K562 (cell line): ENCODE measurements at regions not wholly inside any gene's neighbourhood (a gene's known extent, or its start where the extent isn't known, plus 50 kb on each side); places are given as distances from the start of the nearest gene placed in this dataset.

Experiments
- ATAC-seq: fragments of 200-7000 bp; cut with Tn5 transposase; 3 replicates; pipeline ENCODE4 v1.9.1; 2020; ENCODE audit warnings: moderate library complexity
- BruUV-seq: library from RNA; stranded (reverse); fragments of 400-500 nt; replicated peaks from 2 replicates; lab custom pipeline; 2021; lab: Mats Ljungman, UMichigan
- CTCF ChIA-PET: fragments of 300-600 bp; formaldehyde crosslinking; extraction: SDS; loops from one replicate; lab custom pipeline; 2021; ENCODE audit warnings: low intra/inter-chr PET ratio; lab: Yijun Ruan, JAX
- POLR2A ChIA-PET: fragments of 300-600, 350-650 bp; sonication (Branson Sonifier 250); formaldehyde crosslinking; extraction: SDS; loops from one replicate; lab custom pipeline; 2021; ENCODE audit warnings: antibody characterized with exemption, inconsistent platforms; lab: Yijun Ruan, JAX
- DNase-seq, 4 experiments: peaks; one replicate each; pipeline versions ENCODE4 v3.0.0 to v3.0.0-alpha.2; 2011 to 2018; ENCODE audit warnings: low spot score in 3 of 4, mixed read lengths in 3 of 4; ENCODE audit errors: extremely low read depth in 1 of 4
- FAIRE-seq: peaks from 2 replicates; lab custom pipeline; 2011; peaks lifted over from hg19 to GRCh38; lab: Jason Lieb, UNC
- H2AFZ ChIP-seq: 2 replicates; pipeline ENCODE4 v1.6.0; 2011; ENCODE audit warnings: low read depth, low read length, control low read depth, inconsistent platforms
- H3K27ac ChIP-seq: fragments of 200-600 bp; 3 replicates; pipeline ENCODE4 v1.8.0; 2011; ENCODE audit warnings: low read depth, mild to moderate bottlenecking, control low read depth, inconsistent platforms, low read length, moderate library complexity, mixed read lengths; ENCODE audit errors: extremely low read depth
- H3K27me3 ChIP-seq, 2 experiments: fragments of 300-600 bp in 1 of 2; 2 replicates in 1 of 2; 3 replicates in 1 of 2; pipeline versions ENCODE4 v1.6.0 to v1.8.0; 2011; ENCODE audit warnings: inconsistent platforms in 2 of 2, low read length in 2 of 2, mild to moderate bottlenecking in 1 of 2, mixed read lengths in 1 of 2, moderate library complexity in 1 of 2; ENCODE audit not compliant: control insufficient read depth in 2 of 2, insufficient read depth in 2 of 2
- H3K36me3 ChIP-seq: fragments of 300-600 bp; 3 replicates; pipeline ENCODE4 v1.8.0; 2011; ENCODE audit warnings: mild to moderate bottlenecking, low read length, inconsistent platforms; ENCODE audit not compliant: control insufficient read depth, insufficient read depth
- H3K4me1 ChIP-seq, 2 experiments: fragments of 200-600 bp in 1 of 2; replicated peaks in 1 of 2; 2 replicates in 1 of 2; 3 replicates in 1 of 2; pipeline versions ENCODE4 v1.5.1 to v1.8.0; 2011; ENCODE audit warnings: inconsistent platforms in 2 of 2, low read length in 2 of 2, mild to moderate bottlenecking in 1 of 2, mixed read lengths in 1 of 2, moderate library complexity in 1 of 2; ENCODE audit not compliant: control insufficient read depth in 2 of 2, insufficient read depth in 2 of 2
- H3K4me2 ChIP-seq: 2 replicates; pipeline ENCODE4 v1.6.1; 2011; ENCODE audit warnings: low read length, control low read depth, inconsistent platforms, mixed read lengths; ENCODE audit not compliant: insufficient read depth
- H3K4me3 ChIP-seq: fragments of 200-600 bp; sonication (generic), shearing (Covaris generic); 2 replicates; pipeline ENCODE4 v1.5.1; 2016; ENCODE audit warnings: control low read depth, inconsistent platforms
- H3K79me2 ChIP-seq: fragments of 200-600 bp; 3 replicates; pipeline ENCODE4 v1.8.0; 2011; ENCODE audit warnings: low read length, inconsistent platforms; ENCODE audit not compliant: control insufficient read depth, insufficient read depth
- H3K9ac ChIP-seq, 2 experiments: 2 replicates each; pipeline versions ENCODE4 v1.6.0 to v1.6.1; 2011; ENCODE audit warnings: low read depth in 2 of 2, low read length in 2 of 2, control low read depth in 1 of 2, inconsistent platforms in 1 of 2, mild to moderate bottlenecking in 1 of 2, mixed read lengths in 1 of 2; ENCODE audit not compliant: insufficient read depth in 1 of 2
- H3K9me1 ChIP-seq: one replicate; pipeline ENCODE4 v1.6.0; 2011; ENCODE audit warnings: inconsistent platforms, mild to moderate bottlenecking, low read length, moderate library complexity; ENCODE audit not compliant: control insufficient read depth, insufficient read depth
- H3K9me3 ChIP-seq: replicated peaks from 2 replicates; pipeline ENCODE4 v1.5.1; 2011; ENCODE audit warnings: low read depth, low read length, inconsistent platforms; ENCODE audit not compliant: control insufficient read depth, insufficient read depth
- H4K20me1 ChIP-seq: replicated peaks from 2 replicates; pipeline ENCODE4 v1.6.1; 2011; ENCODE audit warnings: low read length, inconsistent platforms, mixed read lengths; ENCODE audit not compliant: control insufficient read depth, insufficient read depth
- BCL6 ChIP-seq: fragments of 250-450 bp; sonication (Bioruptor Pico); IDR thresholded peaks from 2 replicates; pipeline ENCODE4 v1.4.0; 2020
- BRD4 ChIP-seq: fragments of 200-600 bp; sonication (generic); IDR thresholded peaks from 2 replicates; pipeline ENCODE4 v1.6.1; 2017; ENCODE audit warnings: inconsistent platforms
- CC2D1A ChIP-seq: fragments of 450-650 bp; IDR thresholded peaks from 2 replicates; pipeline ENCODE4 v1.6.1; 2017; ENCODE audit warnings: mild to moderate bottlenecking
- EWSR1 ChIP-seq: fragments of 450-650 bp; IDR thresholded peaks from 2 replicates; pipeline ENCODE4 v1.6.1; 2018; ENCODE audit warnings: borderline replicate concordance, mild to moderate bottlenecking, low read depth, moderate library complexity; ENCODE audit not compliant: partially characterized antibody
- HMGXB4 ChIP-seq: sonication (generic); formaldehyde crosslinking; IDR thresholded peaks from 2 replicates; pipeline ENCODE4 v1.8.1; 2023; ENCODE audit warnings: mild to moderate bottlenecking, missing genetic modification reagents
- HNRNPK ChIP-seq: fragments of 200-400 bp; formaldehyde crosslinking; IDR thresholded peaks from one replicate; pipeline ENCODE4 v1.6.1; 2018; ENCODE audit warnings: mild to moderate bottlenecking, low read depth, low read length; ENCODE audit not compliant: poor library complexity, severe bottlenecking
- HSF4 ChIP-seq: fragments of 250-450 bp; sonication (Bioruptor Pico); IDR thresholded peaks from 2 replicates; pipeline ENCODE4 v2.1.2; 2022; ENCODE audit warnings: mild to moderate bottlenecking, moderate library complexity, borderline replicate concordance
- KDM4B ChIP-seq, 2 experiments: fragments of 450-650 bp in 1 of 2; sonication (generic) in 1 of 2; IDR thresholded peaks; 2 replicates each; pipeline ENCODE4 v1.6.1; 2016 to 2017; ENCODE audit warnings: borderline replicate concordance in 2 of 2, antibody characterized with exemption in 1 of 2, low read depth in 1 of 2, mild to moderate bottlenecking in 1 of 2
- PTTG1 ChIP-seq: fragments of 450-650 bp; IDR thresholded peaks from 2 replicates; pipeline ENCODE4 v1.6.1; 2016; ENCODE audit warnings: low read depth, mild to moderate bottlenecking, missing genetic modification characterization, missing compliant biosample characterization
- SIN3B ChIP-seq: fragments of 450-650 bp; IDR thresholded peaks from 2 replicates; pipeline ENCODE4 v1.6.1; 2017; ENCODE audit warnings: low read depth, mild to moderate bottlenecking, moderate library complexity
- SIX5 ChIP-seq, 2 experiments: IDR thresholded peaks; 2 replicates each; pipeline ENCODE4 v1.6.1; 2011; ENCODE audit warnings: low read length in 2 of 2, borderline replicate concordance in 1 of 2, low read depth in 1 of 2, mild to moderate bottlenecking in 1 of 2, moderate library complexity in 1 of 2; ENCODE audit not compliant: insufficient read depth in 1 of 2
- SMARCA5 ChIP-seq: fragments of 450-650 bp; IDR thresholded peaks from 2 replicates; pipeline ENCODE4 v1.6.1; 2016
- STAG1 ChIP-seq: sonication (generic); formaldehyde crosslinking; IDR thresholded peaks from 2 replicates; pipeline ENCODE4 v1.5.0; 2020; ENCODE audit warnings: missing genetic modification reagents, borderline replicate concordance
- ZNF217 ChIP-seq: sonication (generic); formaldehyde crosslinking; IDR thresholded peaks from 2 replicates; pipeline ENCODE4 v1.8.0; 2022; ENCODE audit warnings: mild to moderate bottlenecking, missing genetic modification reagents
- ZNF347 ChIP-seq: fragments of 450-650 bp; formaldehyde crosslinking; IDR thresholded peaks from 2 replicates; pipeline ENCODE4 v1.4.0; 2020; ENCODE audit warnings: low read depth, mild to moderate bottlenecking, moderate library complexity
- ZNF707 ChIP-seq: fragments of 250-450 bp; sonication (Bioruptor Pico); conservative IDR thresholded peaks from 2 replicates; pipeline ENCODE4 v1.8.0; 2022; ENCODE audit warnings: inconsistent platforms, mild to moderate bottlenecking, moderate library complexity
- WGBS: fragments of 100-300 bp; shearing (Covaris generic); methylation state at CpG from one replicate; pipeline ENCODE4 v1.1.6; 2016; ENCODE audit warnings: low coverage, mixed read lengths; ENCODE audit not compliant: insufficient coverage; ENCODE audit errors: missing lambda C conversion rate; 5-methylcytosine and 5-hydroxymethylcytosine counted together
- in situ Hi-C: fragments of 300-500 bp; cut with MboI; formaldehyde crosslinking; loops from 4 replicates; pipeline ENCODE4 v1.15.0; 2018; ENCODE audit warnings: inconsistent platforms, mixed read lengths
- intact Hi-C: fragments of 100-400 bp; cut with micrococcal nuclease; formaldehyde crosslinking; loops from 2 replicates; pipeline ENCODE4 v1.14.2; 2022
- TF ChIP-seq, protein P1 (sequence below), 2 experiments: fragments of 450-650 bp; conservative IDR thresholded peaks; 2 replicates each; pipeline ENCODE4 v1.6.1; 2017; ENCODE audit warnings: mild to moderate bottlenecking in 2 of 2, moderate library complexity in 2 of 2

GRCh38 chr1:161427733-161428516, 60.2 kb upstream of the CFAP126 start:
- Histone ChIP-seq H3K9me1 (no peaks in the 10 kb centered on the region), H3K27me3 (no peaks in the 10 kb centered on the region), H3K9me3 (no peaks in the 10 kb centered on the region), H3K4me3 (peak overlapping the region; percentile 42), H3K79me2 (no peaks in the 10 kb centered on the region), H3K27ac (peak overlapping the region; percentile 76), H4K20me1 (no peaks in the 10 kb centered on the region), H3K9ac (peak overlapping the region; percentile 71 to 75; a peak in 3 of 4 replicates), H3K4me2 (peak overlapping the region; percentile 86), H2AFZ (peak overlapping the region; percentile 91), H3K36me3 (no peaks in the 10 kb centered on the region), H3K4me1 (peaks cover 0 to 4% of the 10 kb centered on the region in 2 experiments; a peak in 2 of 5 replicates)
- in situ Hi-C loops = no loop called here
- FAIRE-seq = peak; percentile 82
- peak; percentile 48 to 81 (median 56) for DNase-seq
- intact Hi-C loops = loop anchor here (1.0 kb wide), 1 partner anchor 29 kb away; no protein-coding TSS in a partner anchor
- ChIA-PET POLR2A (interaction anchor here (0.6 to 3.5 kb wide), 7 partner anchors 10 to 217 kb away, joined by 3 to 20 read pairs (median 3); no protein-coding TSS in a partner anchor), CTCF (no interaction called here)
- ATAC-seq = peak; percentile 90
- BruUV-seq = no TSS peak
- under 1% methylated on average over 18 of the region's 18 CpGs for WGBS
- TF ChIP-seq BCL6 (CRISPR knock-in tag) = no peak
- TF ChIP-seq BRD4 = peak; percentile 85; the same call in 1 of the 2 replicates
- TF ChIP-seq, protein P1, sequence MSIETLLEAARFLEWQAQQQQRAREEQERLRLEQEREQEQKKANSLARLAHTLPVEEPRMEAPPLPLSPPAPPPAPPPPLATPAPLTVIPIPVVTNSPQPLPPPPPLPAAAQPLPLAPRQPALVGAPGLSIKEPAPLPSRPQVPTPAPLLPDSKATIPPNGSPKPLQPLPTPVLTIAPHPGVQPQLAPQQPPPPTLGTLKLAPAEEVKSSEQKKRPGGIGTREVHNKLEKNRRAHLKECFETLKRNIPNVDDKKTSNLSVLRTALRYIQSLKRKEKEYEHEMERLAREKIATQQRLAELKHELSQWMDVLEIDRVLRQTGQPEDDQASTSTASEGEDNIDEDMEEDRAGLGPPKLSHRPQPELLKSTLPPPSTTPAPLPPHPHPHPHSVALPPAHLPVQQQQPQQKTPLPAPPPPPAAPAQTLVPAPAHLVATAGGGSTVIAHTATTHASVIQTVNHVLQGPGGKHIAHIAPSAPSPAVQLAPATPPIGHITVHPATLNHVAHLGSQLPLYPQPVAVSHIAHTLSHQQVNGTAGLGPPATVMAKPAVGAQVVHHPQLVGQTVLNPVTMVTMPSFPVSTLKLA (conservative IDR thresholded peaks at IDR 0.05) = peak in 1 of 2 experiments; percentile 28; a peak in 2 of 4 replicates
- no peak for TF ChIP-seq SMARCA5
- no peak for TF ChIP-seq HNRNPK
- TF ChIP-seq ZNF217 (CRISPR knock-in tag) = no peak
- TF ChIP-seq HSF4 (CRISPR knock-in tag) = no peak
- TF ChIP-seq CC2D1A = no peak
- TF ChIP-seq ZNF707 = no peak
- no peak for TF ChIP-seq STAG1
- TF ChIP-seq SIN3B = no peak
- TF ChIP-seq KDM4B (IDR thresholded peaks at IDR 0.05; ENCODE audit: borderline replicate concordance in 2 of 2, low read depth in 1 of 2) = no peak; a peak in 1 of 4 replicates
- TF ChIP-seq EWSR1 = no peak
- no peak for TF ChIP-seq ZNF347 (CRISPR knock-in tag)
- TF ChIP-seq PTTG1 (tag) = no peak
- no peak for TF ChIP-seq SIX5 (IDR thresholded peaks at IDR 0.05; ENCODE audit: borderline replicate concordance in 1 of 2, insufficient read depth in 1 of 2, low read depth in 1 of 2, low read length in 2 of 2)
- TF ChIP-seq HMGXB4 (CRISPR knock-in tag) = peak; percentile 85
